A549 (cell line): ENCODE measurements at regions not wholly inside any gene's neighbourhood (a gene's known extent, or its start where the extent isn't known, plus 50 kb on each side); places are given as distances from the start of the nearest gene placed in this dataset.
A peak's percentile ranks its signal among the peaks of the same experiment; 100 is the strongest.
"Not testable (repeated sequence)": the region's sequence is repeated elsewhere in the genome, so short reads cannot be mapped to it uniquely, and the experiment has no call there.

Source experiments
- ATAC-seq, 2 experiments: fragments of 200-7000 bp in 1 of 2; fragments of >200 bp in 1 of 2; cut with Nextera tagmentation in 1 of 2; cut with Tn5 transposase in 1 of 2; 3 replicates each; pipeline versions ENCODE4 v1.8.0 to v1.9.1; 2018 to 2020; ENCODE audit warnings: mild to moderate bottlenecking in 1 of 2, moderate library complexity in 1 of 2
- CTCF ChIA-PET: fragments of 300-600 bp; sonication (Branson Sonifier 250); formaldehyde crosslinking; extraction: SDS; loops from one replicate; lab custom pipeline; 2021; ENCODE audit warnings: antibody characterized with exemption, inconsistent platforms; lab: Yijun Ruan, JAX
- POLR2A ChIA-PET: fragments of 350-600 bp; formaldehyde crosslinking; extraction: SDS; loops from one replicate; lab custom pipeline; 2021; ENCODE audit warnings: antibody characterized with exemption, inconsistent platforms; lab: Yijun Ruan, JAX
- DNase-seq, 2 experiments: peaks; one replicate each; pipeline versions ENCODE4 v3.0.0 to v3.0.0-alpha.2; 2011 to 2016; ENCODE audit warnings: low read depth in 1 of 2, low spot score in 1 of 2
- FAIRE-seq: peaks from 2 replicates; lab custom pipeline; 2011; peaks lifted over from hg19 to GRCh38; lab: Jason Lieb, UNC
- H3K27ac ChIP-seq, 2 experiments: fragments of >200 bp; sonication (Bioruptor Twin); formaldehyde crosslinking; 3 replicates each; pipeline ENCODE4 v1.5.1; 2016 to 2017
- H3K4me1 ChIP-seq: fragments of >200 bp; sonication (Bioruptor Twin); formaldehyde crosslinking; 3 replicates; pipeline ENCODE4 v1.6.1; 2016
- H3K4me2 ChIP-seq: fragments of >200 bp; sonication (Bioruptor Twin); formaldehyde crosslinking; 3 replicates; pipeline ENCODE4 v1.6.1; 2016
- H3K4me3 ChIP-seq: fragments of >200 bp; sonication (Bioruptor Twin); formaldehyde crosslinking; 3 replicates; pipeline ENCODE4 v1.5.1; 2016
- H3K9me3 ChIP-seq: fragments of >200 bp; sonication (Bioruptor Twin); formaldehyde crosslinking; 3 replicates; pipeline ENCODE4 v1.6.1; 2016
- BHLHE40 ChIP-seq: IDR thresholded peaks from 2 replicates; pipeline ENCODE4 v1.6.1; 2012; ENCODE audit warnings: low read depth, low read length, inconsistent platforms
- CBX8 ChIP-seq: fragments of 200-600 bp; sonication (generic); IDR thresholded peaks from 2 replicates; pipeline ENCODE4 v1.6.1; 2016
- EHF ChIP-seq: fragments of 250-450 bp; sonication (Bioruptor Pico); IDR thresholded peaks from 2 replicates; pipeline ENCODE4 v1.5.0; 2020; ENCODE audit warnings: mild to moderate bottlenecking
- EHMT2 ChIP-seq: fragments of 200-600 bp; sonication (generic); IDR thresholded peaks from 2 replicates; pipeline ENCODE4 v1.6.1; 2016; ENCODE audit warnings: antibody characterized with exemption, low read depth, mild to moderate bottlenecking, moderate library complexity
- FOSL2 ChIP-seq, 2 experiments: fragments of 450-650 bp in 1 of 2; fragments of >200 bp in 1 of 2; sonication (Bioruptor Twin) in 1 of 2; formaldehyde crosslinking; IDR thresholded peaks; 2 replicates each; pipeline versions ENCODE4 v1.5.0 to v1.6.1; 2016 to 2020; ENCODE audit warnings: mild to moderate bottlenecking in 1 of 2, moderate library complexity in 1 of 2
- HDAC2 ChIP-seq: fragments of 200-600 bp; sonication (generic); IDR thresholded peaks from 2 replicates; pipeline ENCODE4 v1.6.1; 2016
- HEYL ChIP-seq: fragments of 250-450 bp; sonication (Bioruptor Pico); IDR thresholded peaks from 2 replicates; pipeline ENCODE4 v1.8.0; 2021; ENCODE audit warnings: mild to moderate bottlenecking, moderate library complexity
- HOXA7 ChIP-seq: fragments of 250-450 bp; sonication (Bioruptor Pico); IDR thresholded peaks from 2 replicates; pipeline ENCODE4 v1.5.0; 2020; ENCODE audit warnings: mild to moderate bottlenecking, moderate library complexity
- MAFK ChIP-seq: fragments of 450-650 bp; IDR thresholded peaks from 2 replicates; pipeline ENCODE4 v1.6.1; 2014; ENCODE audit not compliant: partially characterized antibody
- MAZ ChIP-seq: fragments of 150-350 bp; IDR thresholded peaks from 2 replicates; pipeline ENCODE4 v1.6.1; 2014; ENCODE audit warnings: antibody characterized with exemption, low read depth, low read length, borderline replicate concordance
- PHF8 ChIP-seq: fragments of 200-600 bp; sonication (generic); IDR thresholded peaks from 2 replicates; pipeline ENCODE4 v1.6.1; 2016; ENCODE audit warnings: low read depth, mild to moderate bottlenecking, antibody characterized with exemption, moderate library complexity, borderline replicate concordance
- RAD21 ChIP-seq, 2 experiments: fragments of >200 bp in 1 of 2; sonication (Bioruptor Twin) in 1 of 2; formaldehyde crosslinking in 1 of 2; IDR thresholded peaks in 1 of 2; conservative IDR thresholded peaks in 1 of 2; 2 replicates in 1 of 2; 3 replicates in 1 of 2; pipeline ENCODE4 v1.6.1; 2012 to 2018; ENCODE audit warnings: inconsistent platforms in 1 of 2
- RARB ChIP-seq: fragments of 250-450 bp; sonication (Bioruptor Pico); IDR thresholded peaks from 2 replicates; pipeline ENCODE4 v1.8.0; 2021; ENCODE audit warnings: mild to moderate bottlenecking, moderate library complexity
- RCOR1 ChIP-seq: fragments of 150-350 bp; IDR thresholded peaks from 2 replicates; pipeline ENCODE4 v1.6.1; 2014; ENCODE audit warnings: antibody characterized with exemption, low read length, low read depth
- SMC3 ChIP-seq: fragments of >200 bp; sonication (Bioruptor Twin); formaldehyde crosslinking; IDR thresholded peaks from 3 replicates; pipeline ENCODE4 v1.6.1; 2018; ENCODE audit warnings: inconsistent platforms
- SREBF2 ChIP-seq: fragments of 450-650 bp; IDR thresholded peaks from 2 replicates; pipeline ENCODE4 v1.6.1; 2014; ENCODE audit warnings: mild to moderate bottlenecking, moderate library complexity
- WGBS: methylation state at CpG from one replicate; pipeline ENCODE4 v1.1.6; 2017; ENCODE audit errors: missing lambda C conversion rate; 5-methylcytosine and 5-hydroxymethylcytosine counted together
- TF ChIP-seq, protein P1 (sequence below): IDR thresholded peaks from 2 replicates; pipeline ENCODE4 v1.6.1; 2012
- TF ChIP-seq, protein P2 (sequence below): fragments of 200-600 bp; sonication (generic); IDR thresholded peaks from 2 replicates; pipeline ENCODE4 v1.6.1; 2016; ENCODE audit warnings: antibody characterized with exemption, mild to moderate bottlenecking, moderate library complexity

DNA sequence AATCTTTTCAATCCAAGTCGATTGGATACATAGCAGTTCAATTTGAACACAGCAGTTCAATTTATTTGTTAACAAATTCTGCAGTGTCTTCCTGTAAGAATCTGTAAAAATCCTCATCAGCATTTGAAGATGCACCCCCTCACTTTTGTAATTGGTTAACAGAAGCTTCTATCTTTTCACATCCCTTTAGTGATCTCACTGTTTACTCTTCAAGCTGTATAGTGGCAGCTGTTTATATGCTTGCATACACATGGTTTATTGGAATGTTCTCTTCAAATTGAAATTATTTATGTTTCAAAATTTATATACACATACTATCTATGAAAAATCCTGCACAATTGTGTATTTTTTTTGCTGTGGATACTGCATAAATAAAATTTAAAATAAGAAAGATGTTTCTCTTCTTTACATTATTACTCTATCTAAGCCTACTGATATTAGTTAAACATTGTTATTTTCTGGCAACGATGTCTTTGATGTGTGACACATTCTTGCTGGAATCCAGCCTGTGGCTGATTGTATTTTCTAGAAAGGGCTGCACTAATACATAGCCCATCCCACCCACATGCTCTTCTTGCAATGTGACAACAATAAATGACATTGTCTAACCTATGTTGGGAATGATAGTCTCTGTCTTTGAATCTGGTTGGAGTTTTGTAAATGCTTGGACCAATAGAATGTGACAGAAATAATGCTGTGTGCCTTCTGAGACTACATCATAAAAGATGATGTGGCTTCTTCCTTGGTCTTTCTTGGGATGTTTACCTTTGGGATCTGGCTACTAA is 573.0 kb downstream of the CD109 start:
- no peaks in the 10 kb centered on the region for H3K4me1 ChIP-seq
- CTCF ChIA-PET = no interaction called here
- DNase-seq (no peak), ATAC-seq (no peak)
- H3K9me3 ChIP-seq = no peaks in the 10 kb centered on the region
- no peak overlapping the region for H3K27ac ChIP-seq
- TF ChIP-seq MAFK (no peak), EHF (CRISPR knock-in tag) (no peak)
- TF ChIP-seq, all 56 proteins: peak for 0
- Histone ChIP-seq H3K4me3 (no peak overlapping the region), H3K4me2 (no peak overlapping the region)
- 0% methylated on average over 2 of the region's 2 CpGs for WGBS
- POLR2A ChIA-PET = no interaction called here
- FAIRE-seq = no peak

DNA sequence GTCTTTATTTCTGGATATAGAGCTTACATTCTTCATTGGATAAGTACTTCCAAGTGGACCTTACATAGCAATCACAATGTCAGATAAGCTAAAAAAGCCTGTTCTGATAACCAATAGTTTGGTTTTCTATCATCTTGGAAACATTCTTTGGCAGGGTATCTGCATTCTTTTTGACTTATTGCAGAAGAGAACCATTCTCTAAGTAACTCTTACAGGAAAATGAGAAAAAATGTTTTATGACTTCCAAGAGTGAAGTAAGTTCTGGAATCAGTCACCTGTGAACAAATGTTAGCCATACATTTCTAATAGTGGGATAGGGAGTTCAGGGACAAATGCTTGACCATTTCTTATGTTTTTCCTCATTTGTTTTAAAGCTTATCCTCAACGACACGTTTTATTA is 564.0 kb downstream of the CD109 start:
- TF ChIP-seq PHF8 = no peak
- no peak for TF ChIP-seq SMC3
- no peak for TF ChIP-seq CBX8
- TF ChIP-seq MAZ = no peak
- TF ChIP-seq RAD21 (conservative IDR thresholded peaks at IDR 0.05 in 1 of 2, IDR thresholded peaks at IDR 0.05 in 1 of 2) = no peak
- no peak overlapping the region for H3K27ac ChIP-seq
- no peaks in the 10 kb centered on the region for H3K9me3 ChIP-seq
- H3K4me1 ChIP-seq = no peaks in the 10 kb centered on the region
- DNase-seq (no peak), FAIRE-seq (no peak), ATAC-seq (no peak)
- ChIA-PET CTCF (no interaction called here), POLR2A (no interaction called here)
- WGBS = 11% methylated on average over 2 of the region's 2 CpGs
- no peak overlapping the region for H3K4me2 ChIP-seq
- no peak overlapping the region for H3K4me3 ChIP-seq

DNA sequence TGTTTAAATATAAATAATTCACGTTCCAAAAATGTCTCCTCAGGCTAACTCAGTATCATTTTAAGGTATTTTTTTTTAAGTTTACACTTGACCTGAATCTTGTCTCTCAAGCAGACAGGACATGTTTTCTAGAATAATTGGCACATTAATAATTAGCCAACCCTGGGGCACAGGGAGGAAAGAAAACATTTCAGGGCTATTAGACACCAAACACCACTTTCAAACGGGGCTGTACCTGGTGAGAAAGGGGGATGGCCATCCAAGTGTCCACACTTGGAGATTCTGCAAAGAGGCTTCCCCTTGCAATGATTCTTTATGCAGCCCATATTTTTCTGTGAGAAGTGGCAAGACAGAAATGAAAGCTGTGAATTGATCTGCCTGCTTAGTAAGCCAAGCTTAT is 560.8 kb downstream of the CD109 start:
- Histone ChIP-seq H3K4me1 (no peaks in the 10 kb centered on the region), H3K27ac (no peak overlapping the region), H3K4me3 (no peak overlapping the region), H3K4me2 (0 out of 3 replicates have a peak overlapping the region, but pooled peaks have one; percentile 12), H3K9me3 (no peaks in the 10 kb centered on the region)
- FAIRE-seq (no peak), DNase-seq (no peak), ATAC-seq (no peak)
- no peak for TF ChIP-seq HOXA7 (CRISPR knock-in tag)
- no peak for TF ChIP-seq FOSL2 (IDR thresholded peaks at IDR 0.05)
- no peak for TF ChIP-seq FOSL2 (CRISPR knock-in tag; IDR thresholded peaks at IDR 0.05)
- 0 out of 2 replicates have a peak, but pooled peaks have one; percentile 74 for TF ChIP-seq EHMT2
- WGBS = 1% methylated on average over 2 of the region's 2 CpGs
- ChIA-PET CTCF (interaction anchor here (1.0 kb wide), 1 partner anchor 166 kb away, joined by 3 read pairs; no protein-coding TSS in a partner anchor), POLR2A (no interaction called here)

DNA sequence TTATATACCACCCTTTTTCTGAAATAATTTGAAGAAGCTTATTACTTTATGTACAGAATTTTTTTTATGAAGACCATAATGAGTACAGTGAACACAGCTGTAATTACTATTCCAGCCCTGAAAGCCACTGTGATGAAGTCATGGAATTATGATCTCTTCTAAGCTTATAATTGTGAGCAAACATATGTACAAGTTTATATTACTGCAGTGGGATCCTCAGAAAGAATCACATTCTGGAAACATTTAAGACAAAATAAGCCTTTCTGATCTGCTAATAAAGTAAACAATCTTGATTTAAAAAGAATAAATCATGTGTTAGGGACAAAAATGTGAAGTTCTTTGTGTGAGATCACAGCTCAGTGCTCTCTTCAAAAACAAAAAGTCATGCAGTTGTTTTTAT is 560.4 kb downstream of the CD109 start:
- DNase-seq = no peak
- no peaks in the 10 kb centered on the region for H3K9me3 ChIP-seq
- no peak overlapping the region for H3K4me3 ChIP-seq
- TF ChIP-seq HDAC2 (no peak), HEYL (CRISPR knock-in tag) (no peak), MAFK (no peak), RAD21 (conservative IDR thresholded peaks at IDR 0.05 in 1 of 2, IDR thresholded peaks at IDR 0.05 in 1 of 2) (no peak), SMC3 (no peak), FOSL2 (IDR thresholded peaks at IDR 0.05) (no peak), FOSL2 (CRISPR knock-in tag; IDR thresholded peaks at IDR 0.05) (no peak), SREBF2 (no peak), CBX8 (no peak), BHLHE40 (no peak), RCOR1 (no peak), RARB (no peak)
- TF ChIP-seq, protein P1, sequence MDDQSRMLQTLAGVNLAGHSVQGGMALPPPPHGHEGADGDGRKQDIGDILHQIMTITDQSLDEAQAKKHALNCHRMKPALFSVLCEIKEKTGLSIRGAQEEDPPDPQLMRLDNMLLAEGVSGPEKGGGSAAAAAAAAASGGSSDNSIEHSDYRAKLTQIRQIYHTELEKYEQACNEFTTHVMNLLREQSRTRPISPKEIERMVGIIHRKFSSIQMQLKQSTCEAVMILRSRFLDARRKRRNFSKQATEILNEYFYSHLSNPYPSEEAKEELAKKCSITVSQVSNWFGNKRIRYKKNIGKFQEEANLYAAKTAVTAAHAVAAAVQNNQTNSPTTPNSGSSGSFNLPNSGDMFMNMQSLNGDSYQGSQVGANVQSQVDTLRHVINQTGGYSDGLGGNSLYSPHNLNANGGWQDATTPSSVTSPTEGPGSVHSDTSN = no peak
- TF ChIP-seq, protein P2, sequence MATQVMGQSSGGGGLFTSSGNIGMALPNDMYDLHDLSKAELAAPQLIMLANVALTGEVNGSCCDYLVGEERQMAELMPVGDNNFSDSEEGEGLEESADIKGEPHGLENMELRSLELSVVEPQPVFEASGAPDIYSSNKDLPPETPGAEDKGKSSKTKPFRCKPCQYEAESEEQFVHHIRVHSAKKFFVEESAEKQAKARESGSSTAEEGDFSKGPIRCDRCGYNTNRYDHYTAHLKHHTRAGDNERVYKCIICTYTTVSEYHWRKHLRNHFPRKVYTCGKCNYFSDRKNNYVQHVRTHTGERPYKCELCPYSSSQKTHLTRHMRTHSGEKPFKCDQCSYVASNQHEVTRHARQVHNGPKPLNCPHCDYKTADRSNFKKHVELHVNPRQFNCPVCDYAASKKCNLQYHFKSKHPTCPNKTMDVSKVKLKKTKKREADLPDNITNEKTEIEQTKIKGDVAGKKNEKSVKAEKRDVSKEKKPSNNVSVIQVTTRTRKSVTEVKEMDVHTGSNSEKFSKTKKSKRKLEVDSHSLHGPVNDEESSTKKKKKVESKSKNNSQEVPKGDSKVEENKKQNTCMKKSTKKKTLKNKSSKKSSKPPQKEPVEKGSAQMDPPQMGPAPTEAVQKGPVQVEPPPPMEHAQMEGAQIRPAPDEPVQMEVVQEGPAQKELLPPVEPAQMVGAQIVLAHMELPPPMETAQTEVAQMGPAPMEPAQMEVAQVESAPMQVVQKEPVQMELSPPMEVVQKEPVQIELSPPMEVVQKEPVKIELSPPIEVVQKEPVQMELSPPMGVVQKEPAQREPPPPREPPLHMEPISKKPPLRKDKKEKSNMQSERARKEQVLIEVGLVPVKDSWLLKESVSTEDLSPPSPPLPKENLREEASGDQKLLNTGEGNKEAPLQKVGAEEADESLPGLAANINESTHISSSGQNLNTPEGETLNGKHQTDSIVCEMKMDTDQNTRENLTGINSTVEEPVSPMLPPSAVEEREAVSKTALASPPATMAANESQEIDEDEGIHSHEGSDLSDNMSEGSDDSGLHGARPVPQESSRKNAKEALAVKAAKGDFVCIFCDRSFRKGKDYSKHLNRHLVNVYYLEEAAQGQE = no peak
- 0 out of 3 replicates have a peak overlapping the region, but pooled peaks have one; percentile 12 for H3K4me2 ChIP-seq
- ATAC-seq = no peak
- H3K27ac ChIP-seq = no peak overlapping the region
- FAIRE-seq = no peak
- no peaks in the 10 kb centered on the region for H3K4me1 ChIP-seq
- ChIA-PET POLR2A (no interaction called here), CTCF (interaction anchor here (1.0 kb wide), 1 partner anchor 166 kb away, joined by 3 read pairs; no protein-coding TSS in a partner anchor)

DNA sequence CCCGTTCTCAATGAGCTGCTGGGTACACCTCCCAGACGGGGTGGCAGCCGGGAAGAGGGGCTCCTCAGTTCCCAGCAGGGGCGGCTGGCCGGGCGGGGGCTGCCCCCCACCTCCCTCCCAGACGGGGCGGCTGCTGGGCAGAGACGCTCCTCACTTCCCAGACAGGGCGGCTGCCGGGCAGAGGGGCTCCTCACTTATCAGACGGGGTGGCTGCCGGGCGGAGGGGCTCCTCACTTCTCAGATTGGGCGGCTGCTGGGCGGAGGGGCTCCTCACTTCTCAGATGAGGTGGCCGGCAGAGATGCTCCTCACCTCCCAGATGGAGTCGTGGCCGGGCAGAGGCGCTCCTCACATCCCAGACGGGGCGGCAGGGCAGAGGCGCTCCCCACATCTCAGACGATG is 559.0 kb downstream of the CD109 start:
- DNase-seq, FAIRE-seq, H3K9me3 ChIP-seq, ATAC-seq, H3K27ac ChIP-seq, CTCF ChIA-PET, H3K4me1 ChIP-seq, H3K4me3 ChIP-seq, POLR2A ChIA-PET, H3K4me2 ChIP-seq: not testable (repeated sequence)
- 50% methylated on average over 1 of the region's 24 CpGs for WGBS

DNA sequence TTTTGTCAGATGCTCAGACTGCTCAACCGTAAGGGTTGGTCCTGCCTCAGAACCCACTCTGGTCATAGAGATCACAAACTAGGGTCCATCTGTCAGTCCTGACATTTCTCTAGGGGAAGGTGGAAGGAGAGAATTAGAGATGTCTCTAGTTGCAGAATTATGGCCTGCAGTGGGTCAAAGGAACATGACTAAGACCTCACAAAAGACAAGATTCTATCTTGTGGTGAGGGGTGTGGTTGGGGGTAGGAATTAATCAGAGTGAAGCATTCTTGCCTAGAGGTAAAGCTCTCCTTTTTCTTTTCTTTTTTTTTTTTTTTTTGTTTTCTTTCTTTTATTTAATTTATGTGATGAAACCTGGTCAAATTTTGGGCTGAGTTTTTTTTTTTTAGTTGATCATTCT is 558.1 kb downstream of the CD109 start:
- FAIRE-seq, ATAC-seq, POLR2A ChIA-PET: not testable (repeated sequence)

More for the DNA sequence above, 558.1 kb downstream of the CD109 start:
- H3K9me3 ChIP-seq, DNase-seq, H3K4me3 ChIP-seq, H3K27ac ChIP-seq, H3K4me1 ChIP-seq, H3K4me2 ChIP-seq, CTCF ChIA-PET: not testable (repeated sequence)
- 86% methylated on average over 1 of the region's 1 CpG for WGBS
